MM.1S (cell line): ENCODE measurements at regions not wholly inside any gene's neighbourhood (a gene's known extent, or its start where the extent isn't known, plus 50 kb on each side); places are given as distances from the start of the nearest gene placed in this dataset.

Experiments
- EZH2 ChIP-seq: fragments of 300-600 bp; sonication (generic); optimal IDR thresholded peaks from 2 replicates; pipeline ENCODE3; 2017; ENCODE audit warnings: low read depth, mild to moderate bottlenecking, antibody characterized with exemption, low read length, mixed read lengths
- TF ChIP-seq, protein P1 (sequence below): fragments of 300-600 bp; sonication (generic); IDR thresholded peaks from 2 replicates; pipeline ENCODE4 v1.5.1; 2016; ENCODE audit warnings: antibody characterized with exemption, low read length, mixed read lengths

GRCh38 chr2:88897715-88898114 lies 206.2 kb downstream of the RPIA start:
- TF ChIP-seq, protein P1, sequence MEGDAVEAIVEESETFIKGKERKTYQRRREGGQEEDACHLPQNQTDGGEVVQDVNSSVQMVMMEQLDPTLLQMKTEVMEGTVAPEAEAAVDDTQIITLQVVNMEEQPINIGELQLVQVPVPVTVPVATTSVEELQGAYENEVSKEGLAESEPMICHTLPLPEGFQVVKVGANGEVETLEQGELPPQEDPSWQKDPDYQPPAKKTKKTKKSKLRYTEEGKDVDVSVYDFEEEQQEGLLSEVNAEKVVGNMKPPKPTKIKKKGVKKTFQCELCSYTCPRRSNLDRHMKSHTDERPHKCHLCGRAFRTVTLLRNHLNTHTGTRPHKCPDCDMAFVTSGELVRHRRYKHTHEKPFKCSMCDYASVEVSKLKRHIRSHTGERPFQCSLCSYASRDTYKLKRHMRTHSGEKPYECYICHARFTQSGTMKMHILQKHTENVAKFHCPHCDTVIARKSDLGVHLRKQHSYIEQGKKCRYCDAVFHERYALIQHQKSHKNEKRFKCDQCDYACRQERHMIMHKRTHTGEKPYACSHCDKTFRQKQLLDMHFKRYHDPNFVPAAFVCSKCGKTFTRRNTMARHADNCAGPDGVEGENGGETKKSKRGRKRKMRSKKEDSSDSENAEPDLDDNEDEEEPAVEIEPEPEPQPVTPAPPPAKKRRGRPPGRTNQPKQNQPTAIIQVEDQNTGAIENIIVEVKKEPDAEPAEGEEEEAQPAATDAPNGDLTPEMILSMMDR = no peak; the same call in 1 of the 2 replicates
- TF ChIP-seq EZH2 = no peak
